Dermis blood vessel endothelial cell (primary cell): ENCODE measurements at regions not wholly inside any gene's neighbourhood (a gene's known extent, or its start where the extent isn't known, plus 50 kb on each side); places are given as distances from the start of the nearest gene placed in this dataset.

Experiments
- DNase-seq: peaks from one replicate; pipeline ENCODE4 v3.0.0; 2010

DNA sequence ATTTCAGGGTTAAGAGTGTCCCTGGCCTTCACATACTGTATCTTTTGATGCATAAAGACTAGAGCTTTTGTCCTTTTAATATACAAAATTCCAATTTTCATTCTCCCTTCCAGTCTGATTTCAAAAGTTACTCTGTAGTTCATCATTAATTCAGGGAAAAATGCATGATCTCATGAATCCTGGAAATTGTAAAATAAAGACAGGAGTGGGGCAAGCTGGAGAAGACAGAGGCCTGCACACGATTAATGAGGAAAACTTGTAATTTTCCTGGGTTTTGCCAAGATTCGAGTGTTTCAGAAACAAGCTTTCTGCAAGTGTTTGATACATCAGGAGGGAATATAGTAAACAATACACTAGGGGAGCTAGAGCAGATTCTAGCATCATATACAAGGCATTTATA, 947.9 kb downstream of the FAT4 start:
- no peak for DNase-seq

DNA sequence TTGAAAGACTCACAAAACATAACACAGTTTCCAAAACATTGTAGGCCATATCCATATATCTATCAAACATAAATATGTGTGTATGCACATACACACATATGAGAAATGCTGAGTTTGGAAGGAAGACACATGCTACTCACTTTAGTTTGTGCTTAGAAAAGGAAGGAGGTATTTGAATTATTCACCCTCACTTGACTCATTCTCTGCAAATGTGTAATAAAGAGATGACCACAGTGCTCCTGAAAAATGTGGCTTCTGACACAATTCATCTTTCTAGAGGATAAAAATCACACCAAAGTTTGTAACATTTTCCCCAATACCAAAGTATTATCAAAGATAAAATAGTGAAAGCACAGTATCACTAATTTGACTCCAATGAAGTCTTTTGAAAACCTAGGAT, 950.1 kb downstream of the FAT4 start:
- DNase-seq, result no peak

DNA sequence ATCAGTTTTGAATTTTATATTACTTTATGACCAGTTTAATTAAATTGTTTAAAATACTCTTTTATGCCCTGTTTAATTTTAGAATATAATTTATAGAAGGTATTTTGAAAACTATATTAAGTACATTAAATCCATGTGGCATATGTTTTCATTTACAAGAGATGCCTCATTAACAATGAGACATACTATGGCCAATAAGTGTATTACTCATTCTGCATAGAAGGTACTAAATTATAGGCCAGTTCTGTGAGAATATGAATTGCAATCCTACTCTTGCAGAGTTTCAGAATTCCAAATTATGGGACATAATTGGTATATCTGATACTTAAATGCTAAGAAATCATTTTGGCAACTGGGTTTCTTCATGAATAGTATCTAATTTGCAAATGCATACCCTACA, 951.1 kb downstream of the FAT4 start:
- no peak for DNase-seq

DNA sequence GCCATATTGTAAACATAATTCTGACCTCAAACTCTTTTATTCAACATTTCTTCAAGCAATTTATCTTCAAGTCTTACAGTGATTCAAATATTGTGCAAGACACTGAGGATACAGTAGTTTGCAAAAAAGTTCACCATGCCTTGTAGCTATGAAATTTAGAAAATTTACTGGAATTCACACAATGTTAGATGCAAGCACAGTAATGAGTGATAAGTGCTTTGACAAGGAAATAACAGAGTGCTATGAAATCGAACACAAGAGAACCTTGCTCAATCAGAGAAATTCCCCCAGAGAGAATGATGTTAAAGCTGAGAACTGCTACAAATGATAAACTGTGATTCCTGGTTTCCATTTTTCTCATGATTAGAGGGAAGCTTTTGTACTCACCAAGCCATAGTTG, 952.9 kb downstream of the FAT4 start:
- no peak for DNase-seq

DNA sequence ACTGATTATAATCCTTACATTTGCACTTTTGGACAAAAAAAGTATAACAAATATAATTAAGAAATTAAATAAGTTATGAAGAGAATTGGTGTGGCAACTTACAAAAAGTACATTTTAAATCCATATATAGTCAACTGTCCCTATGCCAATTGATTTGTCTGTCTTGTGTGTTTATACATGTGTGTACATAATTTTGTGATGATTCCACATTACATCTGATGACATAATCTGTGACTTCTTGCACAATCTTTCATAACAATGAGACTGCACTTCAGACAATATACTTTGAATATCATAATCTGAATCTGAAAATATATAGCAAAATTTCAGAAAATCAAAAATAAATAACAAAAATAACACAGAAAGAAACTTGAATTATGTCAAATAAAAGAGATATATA, 953.4 kb downstream of the FAT4 start:
- DNase-seq, result no peak

DNA sequence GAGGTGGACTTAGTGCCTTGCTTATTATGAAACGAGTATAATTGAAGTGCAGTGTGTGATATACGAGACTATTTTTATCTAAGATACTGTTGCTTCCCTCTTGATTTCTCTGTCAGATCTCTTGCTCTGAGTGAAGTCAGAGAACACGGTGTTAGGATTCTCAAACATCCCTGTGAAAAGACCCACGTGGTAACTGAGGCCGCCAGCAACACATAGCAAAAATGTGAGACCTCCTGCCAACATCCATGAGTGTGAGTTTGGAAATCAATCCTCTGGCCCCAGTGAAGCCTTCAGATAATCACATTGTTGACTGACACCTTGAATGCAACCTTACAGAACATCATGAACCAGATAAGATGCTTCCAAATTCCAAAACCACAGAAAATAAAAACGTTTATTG, 954.4 kb downstream of the FAT4 start:
- no peak for DNase-seq

DNA sequence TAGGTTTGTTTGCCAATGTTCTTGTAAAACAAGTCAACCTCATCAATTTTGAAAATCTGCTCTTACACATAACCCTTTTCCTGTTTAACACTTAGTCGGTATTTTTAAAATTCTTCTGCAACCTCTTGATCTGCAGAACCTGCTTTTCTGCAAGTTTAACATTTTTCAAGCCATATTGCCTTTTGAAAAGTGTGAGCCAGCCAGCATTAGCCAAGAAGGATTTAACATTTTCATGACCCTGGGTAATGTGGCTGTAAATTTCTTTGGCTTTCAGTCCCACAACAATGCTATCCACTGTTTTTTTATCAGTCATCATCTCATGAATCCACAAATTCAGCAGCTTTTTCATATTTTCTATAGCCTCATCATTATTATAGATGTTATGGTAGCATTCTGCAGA, 956.5 kb downstream of the FAT4 start:
- no peak for DNase-seq

DNA sequence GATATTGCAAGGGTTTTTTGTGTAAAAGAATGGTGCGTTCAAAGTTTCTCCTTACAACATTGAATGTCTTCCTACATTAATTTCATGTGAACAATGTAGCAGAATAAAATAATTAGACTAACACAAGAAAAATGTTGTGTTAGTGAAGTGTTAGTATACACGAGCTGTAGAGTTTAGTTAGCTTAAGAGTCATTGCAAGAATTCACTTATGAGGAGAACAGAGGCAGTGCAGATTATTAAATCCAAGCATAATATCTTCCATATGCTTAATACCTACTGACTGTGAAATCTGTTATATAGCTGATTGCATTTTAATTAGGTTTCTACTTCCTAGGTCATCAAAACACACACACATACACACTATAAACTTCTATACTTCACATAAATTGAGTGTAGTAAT, 959.0 kb downstream of the FAT4 start:
- DNase-seq, result no peak

DNA sequence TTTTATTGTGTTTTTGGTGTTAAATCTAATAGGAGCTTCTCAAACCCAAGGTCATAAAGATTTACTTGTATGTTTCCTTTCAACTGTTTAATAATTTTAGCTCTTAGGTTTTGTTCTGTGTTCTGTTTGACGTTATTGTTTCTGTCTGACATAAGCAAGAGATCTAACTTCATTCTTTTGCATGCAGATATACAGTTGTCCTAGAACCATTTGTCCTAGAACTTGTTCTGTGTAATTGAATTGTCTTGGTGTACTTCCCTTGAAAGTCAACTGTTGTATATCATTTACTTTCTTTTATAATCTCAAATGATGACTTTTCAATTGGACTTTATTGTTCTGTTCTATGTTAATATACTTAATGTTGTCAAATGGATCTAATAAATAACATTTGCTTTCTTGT, 977.1 kb downstream of the FAT4 start:
- no peak for DNase-seq

DNA sequence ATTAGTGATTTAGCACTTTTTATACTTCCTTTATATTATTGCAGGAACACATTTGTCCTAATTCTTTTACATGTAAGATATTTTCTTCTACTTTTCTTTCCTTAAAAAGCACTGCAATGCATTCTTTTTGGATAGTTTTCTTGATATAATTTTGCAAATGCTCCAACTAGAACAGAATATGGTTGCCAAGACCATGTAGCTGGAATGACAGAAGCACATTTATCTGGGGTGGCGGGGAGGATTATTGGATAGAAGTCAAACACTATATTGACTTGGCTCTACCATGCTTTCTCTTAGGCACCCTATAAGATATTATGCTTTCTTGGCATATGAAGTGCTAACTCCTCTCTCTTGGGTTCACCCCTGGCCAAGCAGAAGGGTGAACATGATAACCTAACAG, 983.5 kb downstream of the FAT4 start:
- DNase-seq, result no peak

DNA sequence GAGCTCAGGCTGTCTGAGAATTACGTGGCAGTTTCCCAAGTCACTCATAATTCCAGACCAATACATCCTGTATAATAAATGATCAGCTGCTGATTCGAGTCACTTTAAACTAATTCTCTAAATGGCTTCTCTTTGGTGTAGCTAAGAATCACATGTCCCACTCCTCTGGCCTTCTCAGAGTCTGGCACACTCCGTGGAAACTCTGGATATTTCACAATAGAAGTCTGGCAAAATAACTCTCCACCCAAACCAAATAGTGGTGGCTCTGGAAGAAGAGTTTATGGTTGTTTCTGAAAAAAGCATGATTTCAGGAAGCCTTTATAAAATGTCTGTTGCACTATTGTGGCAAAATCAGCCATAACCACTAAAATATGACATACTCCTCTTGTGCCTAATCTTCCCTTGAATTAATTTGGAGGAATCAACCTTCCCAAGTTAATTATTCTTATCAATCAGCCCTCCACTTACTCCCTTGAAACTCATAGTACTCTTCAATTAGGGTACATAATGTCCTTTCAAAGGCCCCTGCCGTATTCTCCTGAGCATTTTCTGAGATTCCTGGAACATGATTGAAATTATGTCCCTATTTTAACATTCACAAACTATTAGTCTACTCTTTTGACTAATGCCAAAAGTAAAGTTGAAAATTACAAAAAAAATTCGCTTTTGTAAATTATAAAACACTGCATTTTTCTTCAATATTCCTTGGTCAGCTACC, 991.6 kb downstream of the FAT4 start:
- DNase-seq, result no peak

DNA sequence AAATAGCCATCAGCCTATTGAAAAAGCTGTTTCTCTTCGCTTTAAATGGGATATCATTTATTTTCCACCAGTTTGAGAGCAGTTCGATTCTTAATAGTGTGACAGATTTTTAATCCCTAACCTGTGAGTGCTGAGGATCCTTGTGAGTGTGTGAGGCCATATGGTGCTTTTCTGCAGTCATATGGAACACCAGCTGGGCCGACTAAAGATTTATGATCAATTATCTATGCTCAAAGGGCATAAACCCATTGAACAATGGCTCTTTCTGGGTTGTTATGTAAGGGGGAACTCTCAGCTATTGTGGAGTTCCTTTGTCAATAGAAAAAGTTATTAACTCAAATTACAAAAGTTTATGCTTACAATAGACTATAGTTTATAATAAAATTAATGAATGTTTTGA, 1003.6 kb downstream of the FAT4 start:
- DNase-seq, result no peak

DNA sequence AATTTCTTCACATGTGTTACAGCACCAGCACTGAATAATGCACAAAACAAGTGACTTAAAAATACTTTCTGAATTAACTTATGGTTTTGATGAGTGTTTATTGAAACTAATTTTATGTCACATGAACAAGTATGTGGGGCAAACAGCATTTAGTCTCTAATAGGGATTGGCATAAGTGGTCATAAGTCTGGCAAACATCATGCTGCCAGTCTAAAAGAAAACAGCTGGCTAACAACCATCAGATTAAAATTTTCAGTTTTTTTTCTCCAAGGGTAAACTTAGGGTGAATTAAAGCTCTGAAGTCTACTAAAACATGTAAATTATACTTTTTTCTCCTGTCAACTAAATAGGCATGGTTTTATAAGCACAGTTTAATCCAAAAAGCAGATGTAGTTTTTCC, 1014.2 kb downstream of the FAT4 start:
- DNase-seq, result no peak

DNA sequence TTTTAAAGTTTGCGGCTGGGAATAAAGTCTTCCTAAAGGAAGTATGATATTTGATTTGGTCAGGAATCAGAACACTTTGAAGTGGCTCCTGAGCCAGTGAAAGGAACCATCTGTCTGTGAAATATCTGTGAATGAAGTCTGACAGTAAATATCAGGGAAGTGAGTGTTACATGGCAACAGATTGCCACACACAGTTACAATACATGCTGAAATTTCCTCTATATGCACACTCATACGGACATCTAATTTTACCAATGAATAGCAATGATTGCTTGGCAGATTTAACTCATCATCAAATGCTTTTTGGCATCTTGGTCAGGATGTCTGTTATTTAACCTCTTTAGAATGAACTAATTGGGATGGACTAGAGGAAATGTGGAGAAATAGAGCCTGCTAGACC, 1023.8 kb downstream of the FAT4 start:
- DNase-seq, result no peak

DNA sequence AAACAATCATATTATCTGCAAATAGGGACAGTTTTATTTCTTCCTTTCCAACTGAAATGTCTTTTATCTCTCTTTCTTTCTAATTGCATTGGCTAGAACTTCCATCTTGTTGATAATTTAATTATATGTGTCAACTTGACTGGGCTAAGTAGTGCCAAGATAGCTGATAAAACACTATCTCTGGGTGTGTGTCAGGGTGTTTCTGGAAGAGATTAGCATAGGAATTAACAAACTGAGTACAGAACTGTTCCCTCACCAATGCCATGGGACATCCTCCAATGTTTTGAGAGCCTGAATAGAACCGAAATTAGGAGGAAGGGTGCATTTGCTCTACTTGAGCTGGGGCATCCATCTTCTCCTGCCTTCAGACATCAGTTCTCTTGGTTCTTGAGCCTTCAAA, 1027.2 kb downstream of the FAT4 start:
- DNase-seq, result no peak

DNA sequence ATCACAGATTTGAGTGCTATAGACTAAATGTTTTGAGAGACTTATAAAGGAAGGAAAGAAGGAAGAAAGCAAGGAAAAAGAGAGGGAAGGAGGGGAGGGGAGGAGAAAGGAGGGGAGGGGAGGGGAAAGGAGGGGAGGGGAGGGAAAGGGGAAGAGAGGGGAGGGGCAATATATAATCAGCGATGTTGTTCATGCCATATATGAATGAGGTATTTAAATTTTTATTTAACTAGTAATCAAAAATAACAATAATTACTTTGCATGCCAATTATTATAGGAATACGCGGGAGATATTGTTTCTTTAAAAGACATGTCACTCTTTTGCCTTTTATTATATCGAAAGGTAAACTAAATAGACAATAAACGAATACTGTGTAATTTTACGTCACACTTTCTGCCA, 1029.7 kb downstream of the FAT4 start:
- DNase-seq, result no peak

DNA sequence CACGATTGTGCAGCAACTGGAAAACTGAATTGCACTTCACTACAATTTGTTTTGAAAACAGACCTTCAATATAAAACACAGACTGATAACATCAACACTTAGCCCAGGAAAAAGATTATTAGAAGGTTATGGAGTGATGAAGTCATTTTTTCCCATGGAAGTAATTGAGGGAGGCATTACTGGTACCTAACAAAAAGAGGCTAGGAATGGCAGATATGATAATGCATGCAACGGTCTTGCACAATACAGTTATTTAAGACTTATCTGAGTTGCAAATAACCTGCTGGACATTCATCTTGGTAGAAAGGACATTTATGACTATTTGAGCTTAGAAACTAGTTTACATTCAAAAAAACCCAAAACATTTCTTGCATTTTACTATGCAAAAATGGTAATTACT, 1031.9 kb downstream of the FAT4 start:
- DNase-seq, result no peak

DNA sequence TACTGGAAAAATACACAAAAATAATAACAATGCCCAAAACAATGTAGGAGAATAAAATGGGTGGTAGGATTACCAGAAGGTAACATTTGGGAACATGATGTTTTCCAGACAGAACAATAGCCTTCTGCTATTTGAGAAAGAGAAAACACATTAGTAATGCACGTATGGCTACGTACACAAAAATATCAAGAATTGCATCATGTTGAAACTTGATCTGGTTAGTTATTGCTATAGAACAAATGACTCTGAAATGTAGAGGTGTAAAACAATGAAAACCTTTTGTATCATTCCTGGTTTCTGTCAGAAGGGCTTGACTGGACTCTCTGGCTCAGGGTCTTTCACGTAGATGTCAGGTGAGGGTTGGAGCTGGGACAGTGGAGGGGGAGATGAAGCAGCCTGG, 1040.0 kb downstream of the FAT4 start:
- DNase-seq, result no peak

DNA sequence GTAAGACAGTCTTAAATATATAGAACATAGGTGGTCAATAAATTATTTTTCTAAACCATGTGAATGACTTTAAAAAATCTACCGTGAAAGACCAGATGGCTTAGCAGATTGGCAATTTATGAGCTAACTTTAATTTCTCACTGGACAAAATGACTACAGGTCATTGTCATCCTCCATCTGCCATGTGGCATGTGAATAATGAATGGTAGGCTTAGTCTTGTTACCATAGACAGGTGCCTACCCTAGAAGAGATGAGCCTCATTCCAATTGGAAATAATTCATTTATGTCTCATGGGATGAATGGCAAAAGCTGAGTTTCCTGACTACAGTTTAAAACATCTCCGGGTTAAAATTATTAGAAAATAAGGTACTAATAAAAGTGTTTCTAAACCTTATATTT, 1043.3 kb downstream of the FAT4 start:
- DNase-seq, result no peak

DNA sequence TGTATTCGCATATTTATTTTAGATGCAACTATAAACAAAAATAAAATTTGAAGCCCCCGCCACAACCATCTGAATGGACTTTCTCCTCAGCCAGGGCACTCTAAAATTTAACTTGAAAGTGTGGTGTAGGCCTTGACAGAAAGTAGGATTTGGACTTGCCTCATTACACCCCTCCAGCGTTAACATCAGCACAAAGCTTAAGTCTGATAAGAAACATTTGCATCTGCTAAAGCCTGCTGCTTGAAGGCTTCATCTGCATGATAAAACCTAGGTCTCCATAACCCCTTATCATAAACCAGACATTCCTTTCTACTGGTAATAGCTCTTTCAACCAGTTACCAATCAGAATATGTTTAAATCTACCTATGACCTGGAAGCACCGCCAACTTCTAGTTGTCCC, 1046.5 kb downstream of the FAT4 start:
- DNase-seq, result no peak

DNA sequence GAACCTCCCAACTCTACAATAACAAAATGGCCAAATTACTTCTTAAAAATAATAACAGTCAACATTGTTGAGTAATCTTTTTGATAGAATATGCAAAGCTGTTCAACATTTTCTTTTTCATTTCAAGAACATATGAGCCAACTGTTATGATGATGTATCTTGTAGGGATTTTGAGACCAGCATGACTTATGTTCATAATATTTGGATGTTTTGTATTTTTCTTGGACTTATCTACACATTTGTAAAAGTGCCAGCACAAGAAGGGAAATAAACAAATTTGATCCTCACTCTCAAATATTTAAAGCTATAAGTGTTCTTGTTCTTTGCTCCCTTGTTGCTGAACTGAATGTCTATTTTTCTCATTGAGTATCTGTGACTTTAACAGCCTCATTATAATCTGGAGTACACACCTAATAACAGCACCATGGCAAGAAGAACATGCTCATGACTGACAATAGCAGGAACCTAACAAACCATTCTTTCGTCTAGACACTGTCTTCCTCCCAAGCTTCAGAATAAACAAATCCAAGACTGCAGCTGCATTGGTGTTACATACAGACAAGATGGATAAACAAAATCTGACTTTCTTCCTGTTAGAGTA, 1049.7 kb downstream of the FAT4 start:
- DNase-seq, result peak; percentile 0

DNA sequence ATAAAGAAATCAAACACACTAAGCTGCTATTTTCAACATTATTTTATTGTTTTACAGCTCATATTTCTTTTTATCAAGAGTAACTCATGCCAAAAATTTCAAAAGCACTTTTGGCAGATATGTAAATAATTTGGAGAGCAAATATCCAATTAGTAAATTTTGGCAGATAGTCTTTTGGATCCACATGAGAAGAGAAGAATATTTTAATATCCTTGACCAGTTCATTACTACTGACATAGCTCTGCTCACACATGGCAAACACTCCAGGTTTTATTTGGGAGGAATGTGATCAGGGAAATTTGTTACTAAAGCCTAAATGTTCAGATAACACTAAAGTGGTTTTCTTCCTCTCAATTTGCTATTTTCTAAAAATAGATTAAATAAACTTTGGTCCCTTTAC, 1054.3 kb downstream of the FAT4 start:
- no peak for DNase-seq

DNA sequence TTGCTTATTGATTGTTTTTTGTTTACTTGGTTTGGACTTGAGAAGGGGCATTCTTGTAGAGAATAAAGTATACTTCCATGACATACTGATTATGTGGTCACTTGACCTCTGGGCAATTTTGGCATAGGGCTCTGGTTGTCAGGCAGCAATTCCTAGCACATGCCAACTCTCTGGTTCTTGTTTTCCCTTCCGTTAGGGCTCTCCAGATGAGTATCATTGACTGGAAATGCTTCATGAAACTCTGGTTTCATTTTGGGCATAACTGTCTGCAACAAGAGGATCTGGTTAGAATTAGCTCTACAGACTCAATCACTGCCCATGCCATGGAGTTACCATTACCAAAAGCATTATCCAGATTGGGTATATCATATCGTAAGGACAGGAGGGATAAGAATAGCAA, 1057.9 kb downstream of the FAT4 start:
- no peak for DNase-seq

DNA sequence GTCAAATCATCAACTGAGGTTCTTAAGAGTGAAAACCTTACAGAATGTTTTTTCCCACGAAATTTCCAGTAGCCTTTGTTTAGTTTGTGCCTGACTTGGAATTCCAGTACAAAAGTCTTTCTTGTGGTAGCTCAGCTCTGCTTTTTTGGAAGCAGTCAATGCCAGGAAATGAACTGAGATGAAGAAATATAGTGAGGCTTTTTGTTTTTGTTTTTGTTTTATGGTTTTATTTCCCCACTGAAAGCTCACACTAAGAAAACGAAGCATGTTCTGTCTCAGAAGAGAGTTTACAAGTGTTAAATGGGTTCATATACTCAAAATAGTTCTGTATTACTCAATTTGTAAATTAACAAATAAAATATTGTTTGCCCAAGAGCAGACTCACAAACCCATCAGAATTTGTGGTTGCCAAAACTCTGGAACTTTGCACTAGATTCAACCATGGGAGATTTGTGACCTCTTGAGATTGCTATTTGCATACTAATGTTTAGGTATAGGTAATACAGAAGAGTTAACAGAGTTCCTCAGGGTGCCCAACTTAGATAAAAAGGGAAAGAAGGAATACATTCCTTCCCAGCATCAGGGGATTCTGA, 1060.8 kb downstream of the FAT4 start:
- DNase-seq, result no peak

DNA sequence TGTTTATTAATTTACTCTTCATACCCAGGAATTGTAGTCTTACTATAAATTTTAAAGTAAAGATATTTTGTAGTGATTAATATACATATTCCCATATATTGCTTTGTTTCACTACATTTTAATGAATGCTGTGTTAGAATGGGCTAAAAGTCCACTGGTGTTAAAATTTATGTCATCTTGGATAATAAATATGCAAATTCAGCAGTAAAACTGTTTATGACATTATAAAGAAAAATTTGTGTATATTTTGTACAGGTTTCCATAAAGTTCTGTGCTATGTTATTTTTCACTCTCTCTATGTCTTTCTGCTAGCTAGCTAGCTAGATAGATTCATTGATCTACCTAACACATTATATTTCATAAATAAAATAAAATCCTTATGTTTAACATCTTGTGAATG, 1071.2 kb downstream of the FAT4 start:
- DNase-seq, result no peak
